Fibroblast of the conjunctiva (primary cell): ENCODE measurements at regions not wholly inside any gene's neighbourhood (a gene's known extent, or its start where the extent isn't known, plus 50 kb on each side); places are given as distances from the start of the nearest gene placed in this dataset.

Source experiments
- DNase-seq: peaks from one replicate; pipeline ENCODE4 v3.0.0-alpha.2; 2010; ENCODE audit warnings: low read depth

GRCh38 chr4:74651198-74651597 lies 143.1 kb downstream of the BTC start:
- DNase-seq: no peak

GRCh38 chr4:74653331-74654229 lies 140.7 kb downstream of the BTC start:
- no peak for DNase-seq

GRCh38 chr4:74654230-74654681 lies 140.1 kb downstream of the BTC start:
- no peak for DNase-seq

- DNase-seq: no peak
Observed at GRCh38 chr4:74656596-74656995, 137.7 kb downstream of the BTC start.

- no peak for DNase-seq
Observed at GRCh38 chr4:74658116-74658515, 136.2 kb downstream of the BTC start.

DNA sequence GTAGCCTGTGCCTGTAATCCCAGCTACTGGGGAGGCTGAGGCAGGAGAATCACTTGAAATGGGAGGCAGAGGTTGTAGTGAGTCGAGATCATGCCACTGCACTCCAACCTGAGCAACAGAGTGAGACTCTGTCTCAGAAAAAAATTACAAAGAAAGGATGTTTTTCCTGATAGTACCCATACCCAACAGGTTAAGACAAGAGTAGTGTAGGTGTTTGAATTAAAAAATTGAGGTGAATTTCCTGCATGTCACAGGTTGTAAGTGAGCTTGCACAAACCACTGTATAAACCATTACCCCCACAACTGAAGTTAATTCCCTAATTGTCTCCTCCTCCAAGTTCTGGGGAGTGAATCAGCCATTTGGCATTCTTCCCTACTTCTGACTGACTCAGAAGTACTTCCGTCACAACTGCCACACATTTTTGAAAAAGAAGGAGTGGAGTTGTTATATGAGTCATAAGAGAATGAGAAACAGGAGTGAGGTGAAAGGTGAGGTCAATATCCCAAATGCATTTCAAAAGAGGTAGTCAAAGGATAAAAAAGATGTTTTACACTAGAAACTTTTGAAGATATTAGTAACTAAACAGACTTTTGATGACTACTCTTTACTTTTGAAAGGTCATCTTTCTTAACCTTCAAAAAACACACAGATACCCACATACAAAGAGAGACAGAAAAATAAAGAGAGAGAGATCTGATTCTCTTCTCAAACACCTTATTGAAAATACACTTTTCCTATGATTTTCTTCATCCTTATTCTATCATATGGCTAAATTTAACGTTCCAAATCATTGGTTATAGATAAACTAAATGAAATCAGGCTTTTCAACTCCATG lies 134.5 kb downstream of the BTC start:
- DNase-seq: peak; percentile 99

DNA sequence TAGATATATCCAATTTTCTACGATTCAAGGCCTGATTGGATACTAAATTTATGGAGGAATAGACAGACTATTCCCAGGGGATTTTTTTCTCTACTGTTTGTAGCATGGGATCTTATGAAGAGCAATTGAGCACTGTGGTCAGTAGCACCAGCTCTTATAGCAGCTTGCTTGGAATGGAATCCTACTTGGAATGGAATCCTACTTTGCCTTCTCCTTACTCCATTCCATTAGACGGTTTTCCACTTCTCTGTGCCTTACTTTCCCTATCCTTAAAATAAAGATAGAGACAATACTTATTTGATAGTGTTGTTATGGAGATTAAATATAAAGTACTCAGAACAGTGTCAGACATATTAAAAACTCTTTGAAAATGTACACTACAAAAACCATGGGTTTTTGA lies 133.5 kb downstream of the BTC start:
- DNase-seq: no peak

GRCh38 chr4:74661427-74662201 lies 132.7 kb downstream of the BTC start:
- no peak for DNase-seq

- DNase-seq: no peak
Observed at GRCh38 chr4:74663631-74664030, 130.7 kb downstream of the BTC start.

DNA sequence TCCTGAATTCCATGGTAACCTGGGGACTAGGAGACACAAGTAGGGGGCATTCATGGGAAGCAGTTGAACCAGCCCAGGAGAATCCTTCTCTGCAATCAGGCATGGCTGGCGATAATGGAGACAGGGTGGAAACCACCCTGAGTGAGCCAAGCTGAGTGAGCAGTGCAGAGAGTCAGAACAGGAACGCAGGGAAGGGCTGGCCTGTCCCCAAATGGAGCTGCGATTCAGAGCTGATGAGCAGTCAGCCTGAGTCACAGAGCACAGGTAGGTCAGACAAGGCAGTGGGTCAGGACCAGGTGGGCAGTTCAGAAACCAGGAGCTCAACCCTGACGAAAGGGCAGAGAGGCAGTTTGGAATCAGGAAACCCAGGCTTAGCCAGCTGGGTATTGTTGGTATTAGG lies 129.0 kb downstream of the BTC start:
- DNase-seq: no peak

DNA sequence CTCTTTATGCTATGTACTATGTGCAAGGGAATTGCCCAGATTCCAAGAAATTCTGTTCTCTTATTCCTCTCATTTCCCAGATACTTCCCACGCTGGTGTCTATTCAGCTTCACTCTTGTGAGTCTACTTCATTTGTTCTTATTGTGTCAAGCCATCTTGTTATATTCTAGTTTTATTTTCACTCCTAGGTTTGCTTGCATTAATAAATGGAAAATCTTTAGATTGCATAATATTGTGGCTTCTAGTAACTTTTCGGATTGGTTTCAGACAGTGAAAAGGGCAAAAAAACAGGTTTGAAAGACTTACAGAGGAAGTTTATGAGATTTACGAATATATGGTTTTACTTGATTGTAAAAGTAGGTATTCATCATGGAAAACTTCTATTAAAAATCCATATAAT lies 128.4 kb downstream of the BTC start:
- no peak for DNase-seq

DNA sequence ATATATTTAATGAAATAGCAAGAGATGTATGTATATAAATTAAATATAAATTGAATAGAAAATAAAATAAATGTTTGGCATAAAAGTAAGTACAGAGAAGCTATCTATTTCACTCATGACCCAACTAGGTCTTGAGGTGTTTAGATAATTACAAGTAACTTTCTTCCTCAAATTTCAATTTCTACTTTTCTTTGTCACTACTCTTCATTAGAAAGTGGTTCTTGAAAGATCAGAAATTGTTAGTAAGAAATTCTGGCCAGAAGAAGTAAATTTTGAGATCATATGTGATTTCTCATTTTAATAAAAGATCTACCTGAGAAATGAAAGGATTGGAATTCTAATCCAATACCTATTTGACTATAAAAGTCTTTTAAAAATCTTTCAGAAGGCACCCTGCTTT lies 126.9 kb downstream of the BTC start:
- DNase-seq: no peak

DNA sequence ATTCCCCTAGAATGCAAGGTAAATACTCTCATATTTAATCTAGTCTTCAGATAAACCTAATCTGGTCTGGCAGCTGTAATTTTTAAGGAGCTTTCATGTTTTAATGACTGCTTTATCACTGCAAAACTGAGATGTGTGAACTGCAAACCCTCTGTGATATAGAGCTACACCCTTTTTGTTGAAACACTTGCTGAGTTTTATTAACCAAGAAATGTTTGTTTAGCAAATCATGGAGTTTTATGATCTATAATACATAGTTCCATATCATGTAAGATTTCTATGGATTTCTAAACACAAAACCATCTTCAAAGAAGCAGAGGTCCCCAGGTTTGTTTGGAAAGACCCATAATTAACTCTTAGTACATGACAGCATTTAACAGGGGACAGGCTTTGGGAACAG lies 126.4 kb downstream of the BTC start:
- DNase-seq: no peak

DNA sequence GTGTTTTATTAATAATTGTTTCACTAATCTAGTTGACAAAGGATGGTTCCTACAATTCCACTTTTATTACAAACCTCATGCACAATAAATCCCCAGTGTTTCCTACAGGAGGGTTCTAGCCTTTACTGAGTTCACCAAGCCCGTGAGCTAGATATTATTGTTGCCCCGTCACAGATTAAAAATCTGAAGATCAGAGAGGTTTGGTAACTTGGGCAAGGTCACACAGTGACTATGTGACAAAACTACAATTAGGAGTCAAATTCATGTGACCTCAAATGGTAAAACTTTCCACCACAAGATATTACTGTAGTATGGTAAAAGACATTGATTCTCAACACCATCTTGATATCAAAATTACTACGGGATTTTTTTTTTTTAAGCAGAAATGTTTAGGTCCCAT lies 124.6 kb downstream of the BTC start:
- DNase-seq: no peak

DNA sequence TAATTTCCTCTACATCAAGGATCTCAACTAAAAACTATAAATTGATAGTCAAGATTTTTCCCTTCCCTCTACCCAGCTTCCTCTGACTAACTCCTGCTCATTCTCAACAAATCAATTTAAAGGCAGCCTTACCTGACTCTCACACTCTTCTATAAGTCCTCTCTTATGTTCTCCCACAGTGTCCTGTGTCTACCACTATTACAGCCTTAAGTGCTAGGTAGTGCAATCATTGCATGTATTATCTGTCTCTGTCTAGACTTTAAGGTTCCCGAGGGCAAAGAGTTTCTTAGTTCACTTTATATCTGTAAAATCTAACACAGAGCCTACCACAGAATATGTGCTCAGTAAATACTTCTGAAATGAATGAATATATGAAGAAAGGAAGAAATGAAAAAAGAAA lies 123.7 kb downstream of the BTC start:
- no peak for DNase-seq

DNA sequence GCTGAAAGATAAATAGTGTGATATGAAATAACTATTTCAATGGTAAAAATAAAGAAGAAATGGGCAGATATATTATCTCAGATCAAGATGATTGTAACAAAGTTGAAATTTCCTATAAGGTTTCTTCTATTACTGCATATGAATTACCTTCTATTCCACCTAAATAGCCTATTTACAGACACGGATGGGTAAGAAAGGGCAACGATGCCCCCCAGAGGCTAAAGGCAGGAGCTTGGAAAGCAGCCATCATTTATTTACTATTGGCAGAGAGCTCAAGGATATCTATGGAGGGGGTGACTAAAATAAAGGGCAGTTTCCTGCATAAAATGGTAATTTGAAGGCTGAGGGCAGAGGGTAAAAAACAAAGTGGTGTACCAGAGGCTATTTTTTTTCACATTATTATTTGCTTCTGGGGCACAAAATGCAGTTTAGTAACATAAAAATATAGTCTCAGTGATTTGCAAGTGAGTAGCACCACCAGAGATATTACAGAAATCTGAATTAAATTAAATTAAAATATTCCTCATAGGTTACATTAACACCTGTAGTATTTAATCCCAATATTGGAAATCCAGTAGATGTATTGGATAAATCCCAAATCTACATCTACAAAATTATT lies 123.1 kb downstream of the BTC start:
- DNase-seq: peak; percentile 74

DNA sequence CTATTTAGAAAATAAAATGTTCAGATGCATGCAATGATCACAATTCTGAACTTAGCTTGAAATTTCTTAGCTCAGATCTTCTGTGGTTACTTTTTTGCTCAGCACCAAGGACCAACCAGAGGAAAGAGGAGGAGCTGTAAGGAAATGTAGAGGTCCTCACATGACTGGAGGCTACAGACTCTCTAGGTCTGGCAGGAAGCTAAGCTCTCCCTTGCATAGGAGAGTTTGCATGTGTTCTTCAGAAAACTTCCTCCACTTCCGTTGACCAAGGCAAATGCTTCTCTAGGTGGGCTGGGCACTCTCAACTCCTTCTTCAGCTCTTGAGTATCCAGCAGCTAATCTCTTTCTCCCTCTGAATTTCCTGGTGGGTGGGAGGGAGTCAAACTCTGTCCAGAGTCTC lies 119.6 kb downstream of the BTC start:
- no peak for DNase-seq

GRCh38 chr4:74675673-74676279 lies 118.5 kb downstream of the BTC start:
- peak; percentile 73 for DNase-seq

- peak; percentile 49 for DNase-seq
Observed at GRCh38 chr4:74682567-74683359, 111.6 kb downstream of the BTC start.

GRCh38 chr4:74692972-74693371 lies 101.4 kb downstream of the BTC start:
- no peak for DNase-seq
